ENCODE measurements at regions not wholly inside any gene's neighbourhood (a gene's known extent, or its start where the extent isn't known, plus 50 kb on each side); places are given as distances from the start of the nearest gene placed in this dataset.

GRCh38 chr3:90039994-90040393 lies 932.6 kb downstream of the EPHA3 start:
- H3K27me3 ChIP-seq (ENCODE audit: control insufficient read depth in 4 of 4, insufficient read depth in 4 of 4, low read length in 3 of 4) = no peaks in the 10 kb centered on the region
- no peak overlapping the region for H3K27ac ChIP-seq (ENCODE audit: low read depth in 1 of 2, low read length in 2 of 2)
- TF ChIP-seq NR2F2 (IDR thresholded peaks at IDR 0.05) (no peak), MAX (IDR thresholded peaks at IDR 0.05) (no peak), TAF1 (conservative IDR thresholded peaks at IDR 0.05) (no peak), RXRA (IDR thresholded peaks at IDR 0.05) (no peak), GABPA (IDR thresholded peaks at IDR 0.05 in 1 of 2, conservative IDR thresholded peaks at IDR 0.05 in 1 of 2) (no peak), FOXA2 (IDR thresholded peaks at IDR 0.05) (no peak), HNF4A (conservative IDR thresholded peaks at IDR 0.05) (no peak), JUND (IDR thresholded peaks at IDR 0.05) (no peak), FOXA1 (IDR thresholded peaks at IDR 0.05) (no peak), HNF4G (IDR thresholded peaks at IDR 0.05) (no peak), EGR1 (IDR thresholded peaks at IDR 0.05; ENCODE audit: low read depth in 2 of 2) (no peak)
- TF ChIP-seq, protein P1, sequence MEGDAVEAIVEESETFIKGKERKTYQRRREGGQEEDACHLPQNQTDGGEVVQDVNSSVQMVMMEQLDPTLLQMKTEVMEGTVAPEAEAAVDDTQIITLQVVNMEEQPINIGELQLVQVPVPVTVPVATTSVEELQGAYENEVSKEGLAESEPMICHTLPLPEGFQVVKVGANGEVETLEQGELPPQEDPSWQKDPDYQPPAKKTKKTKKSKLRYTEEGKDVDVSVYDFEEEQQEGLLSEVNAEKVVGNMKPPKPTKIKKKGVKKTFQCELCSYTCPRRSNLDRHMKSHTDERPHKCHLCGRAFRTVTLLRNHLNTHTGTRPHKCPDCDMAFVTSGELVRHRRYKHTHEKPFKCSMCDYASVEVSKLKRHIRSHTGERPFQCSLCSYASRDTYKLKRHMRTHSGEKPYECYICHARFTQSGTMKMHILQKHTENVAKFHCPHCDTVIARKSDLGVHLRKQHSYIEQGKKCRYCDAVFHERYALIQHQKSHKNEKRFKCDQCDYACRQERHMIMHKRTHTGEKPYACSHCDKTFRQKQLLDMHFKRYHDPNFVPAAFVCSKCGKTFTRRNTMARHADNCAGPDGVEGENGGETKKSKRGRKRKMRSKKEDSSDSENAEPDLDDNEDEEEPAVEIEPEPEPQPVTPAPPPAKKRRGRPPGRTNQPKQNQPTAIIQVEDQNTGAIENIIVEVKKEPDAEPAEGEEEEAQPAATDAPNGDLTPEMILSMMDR (IDR thresholded peaks at IDR 0.05; ENCODE audit: low read depth, low read length, missing input control) = no peak
- DNase-seq (ENCODE audit: low spot score) = no peak
- H3K9ac ChIP-seq (ENCODE audit: low read depth in 1 of 2, low read length in 2 of 2) = no peak overlapping the region
- 66% methylated on average over 2 of the region's 2 CpGs for WGBS
- no peaks in the 10 kb centered on the region for H3K9me3 ChIP-seq (ENCODE audit: control insufficient read depth in 4 of 4, low read length in 3 of 4)
- H3K36me3 ChIP-seq (ENCODE audit: control insufficient read depth in 4 of 4, insufficient read depth in 3 of 4, low read depth in 1 of 4, low read length in 3 of 4) = no peaks in the 10 kb centered on the region
- H3K4me3 ChIP-seq (ENCODE audit: low read depth in 1 of 3, low read length in 3 of 3) = no peak overlapping the region
- H3K4me1 ChIP-seq (ENCODE audit: control insufficient read depth in 4 of 4, insufficient read depth in 4 of 4, low read length in 3 of 4) = no peaks in the 10 kb centered on the region

DNA sequence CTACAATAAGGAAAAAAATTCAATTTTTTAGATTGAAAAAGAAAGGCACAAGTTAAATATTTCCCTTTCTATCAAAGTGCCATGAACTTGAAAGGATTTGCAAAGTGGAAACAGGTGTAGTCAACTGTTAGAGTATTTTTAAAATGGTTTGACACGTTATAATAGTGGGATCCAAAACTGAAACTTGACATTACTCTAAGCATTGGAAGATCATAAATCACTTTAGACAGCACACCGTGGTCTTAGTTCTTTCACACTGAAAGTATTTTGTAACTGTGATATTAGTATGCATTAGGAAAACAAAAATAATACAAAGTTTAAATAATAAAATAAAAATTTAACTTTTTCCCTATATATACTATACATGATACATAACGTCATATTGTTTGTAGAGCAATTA lies 933.1 kb downstream of the EPHA3 start:
- 51% methylated on average over 3 of the region's 3 CpGs for WGBS
- Histone ChIP-seq H3K27me3 (ENCODE audit: control insufficient read depth in 4 of 4, insufficient read depth in 4 of 4, low read length in 3 of 4) (no peaks in the 10 kb centered on the region), H3K9ac (ENCODE audit: low read depth in 1 of 2, low read length in 2 of 2) (no peak overlapping the region), H3K36me3 (ENCODE audit: control insufficient read depth in 4 of 4, insufficient read depth in 3 of 4, low read depth in 1 of 4, low read length in 3 of 4) (no peaks in the 10 kb centered on the region), H3K9me3 (ENCODE audit: control insufficient read depth in 4 of 4, low read length in 3 of 4) (no peaks in the 10 kb centered on the region), H3K4me1 (ENCODE audit: control insufficient read depth in 4 of 4, insufficient read depth in 4 of 4, low read length in 3 of 4) (no peaks in the 10 kb centered on the region), H3K27ac (ENCODE audit: low read depth in 1 of 2, low read length in 2 of 2) (no peak overlapping the region), H3K4me3 (ENCODE audit: low read depth in 1 of 3, low read length in 3 of 3) (no peak overlapping the region)
- TF ChIP-seq, protein P2, sequence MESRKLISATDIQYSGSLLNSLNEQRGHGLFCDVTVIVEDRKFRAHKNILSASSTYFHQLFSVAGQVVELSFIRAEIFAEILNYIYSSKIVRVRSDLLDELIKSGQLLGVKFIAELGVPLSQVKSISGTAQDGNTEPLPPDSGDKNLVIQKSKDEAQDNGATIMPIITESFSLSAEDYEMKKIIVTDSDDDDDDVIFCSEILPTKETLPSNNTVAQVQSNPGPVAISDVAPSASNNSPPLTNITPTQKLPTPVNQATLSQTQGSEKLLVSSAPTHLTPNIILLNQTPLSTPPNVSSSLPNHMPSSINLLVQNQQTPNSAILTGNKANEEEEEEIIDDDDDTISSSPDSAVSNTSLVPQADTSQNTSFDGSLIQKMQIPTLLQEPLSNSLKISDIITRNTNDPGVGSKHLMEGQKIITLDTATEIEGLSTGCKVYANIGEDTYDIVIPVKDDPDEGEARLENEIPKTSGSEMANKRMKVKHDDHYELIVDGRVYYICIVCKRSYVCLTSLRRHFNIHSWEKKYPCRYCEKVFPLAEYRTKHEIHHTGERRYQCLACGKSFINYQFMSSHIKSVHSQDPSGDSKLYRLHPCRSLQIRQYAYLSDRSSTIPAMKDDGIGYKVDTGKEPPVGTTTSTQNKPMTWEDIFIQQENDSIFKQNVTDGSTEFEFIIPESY (IDR thresholded peaks at IDR 0.05) = no peak
- no peak for DNase-seq (ENCODE audit: low spot score)

DNA sequence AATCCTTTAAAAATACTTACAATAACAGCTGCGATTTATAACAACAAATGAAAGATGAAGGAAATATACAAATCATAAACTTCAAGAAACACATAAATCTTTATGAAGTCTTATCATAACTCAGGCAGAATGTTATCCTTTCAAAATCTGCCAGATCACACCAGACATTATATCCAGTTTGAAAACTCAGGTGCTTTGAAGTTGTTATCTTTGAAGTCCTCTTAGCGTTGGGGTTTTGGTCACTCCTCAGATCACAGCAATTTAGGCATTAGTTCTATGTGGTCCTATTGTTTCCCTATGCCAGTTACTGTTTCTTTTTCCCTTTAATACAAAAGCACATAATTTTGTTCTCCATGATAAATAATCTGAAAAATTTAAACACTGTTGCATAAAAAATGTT lies 934.6 kb downstream of the EPHA3 start:
- H3K4me1 ChIP-seq (ENCODE audit: control insufficient read depth in 4 of 4, insufficient read depth in 4 of 4, low read length in 3 of 4) = no peaks in the 10 kb centered on the region
- H3K36me3 ChIP-seq (ENCODE audit: control insufficient read depth in 4 of 4, insufficient read depth in 3 of 4, low read depth in 1 of 4, low read length in 3 of 4) = no peaks in the 10 kb centered on the region
- H3K27me3 ChIP-seq (ENCODE audit: control insufficient read depth in 4 of 4, insufficient read depth in 4 of 4, low read length in 3 of 4) = no peaks in the 10 kb centered on the region
- H3K4me3 ChIP-seq (ENCODE audit: low read depth in 1 of 3, low read length in 3 of 3) = no peak overlapping the region
- no peak for DNase-seq (ENCODE audit: low spot score)
- no peaks in the 10 kb centered on the region for H3K9me3 ChIP-seq (ENCODE audit: control insufficient read depth in 4 of 4, low read length in 3 of 4)
- no peak overlapping the region for H3K27ac ChIP-seq (ENCODE audit: low read depth in 1 of 2, low read length in 2 of 2)
- 54% methylated on average over 2 of the region's 2 CpGs for WGBS
- no peak overlapping the region for H3K9ac ChIP-seq (ENCODE audit: low read depth in 1 of 2, low read length in 2 of 2)
- TF ChIP-seq JUND (IDR thresholded peaks at IDR 0.05) (no peak), YY1 (IDR thresholded peaks at IDR 0.05) (no peak), NR2F2 (IDR thresholded peaks at IDR 0.05) (no peak), FOXA1 (IDR thresholded peaks at IDR 0.05) (no peak), TAF1 (conservative IDR thresholded peaks at IDR 0.05) (no peak), SP1 (IDR thresholded peaks at IDR 0.05) (no peak), RXRA (IDR thresholded peaks at IDR 0.05) (no peak), ATF3 (IDR thresholded peaks at IDR 0.05) (no peak), FOXA2 (IDR thresholded peaks at IDR 0.05) (no peak), GABPA (IDR thresholded peaks at IDR 0.05 in 1 of 2, conservative IDR thresholded peaks at IDR 0.05 in 1 of 2) (no peak), MAX (IDR thresholded peaks at IDR 0.05) (no peak), HNF4A (conservative IDR thresholded peaks at IDR 0.05) (no peak), HNF4G (IDR thresholded peaks at IDR 0.05) (no peak)
- TF ChIP-seq, protein P3, sequence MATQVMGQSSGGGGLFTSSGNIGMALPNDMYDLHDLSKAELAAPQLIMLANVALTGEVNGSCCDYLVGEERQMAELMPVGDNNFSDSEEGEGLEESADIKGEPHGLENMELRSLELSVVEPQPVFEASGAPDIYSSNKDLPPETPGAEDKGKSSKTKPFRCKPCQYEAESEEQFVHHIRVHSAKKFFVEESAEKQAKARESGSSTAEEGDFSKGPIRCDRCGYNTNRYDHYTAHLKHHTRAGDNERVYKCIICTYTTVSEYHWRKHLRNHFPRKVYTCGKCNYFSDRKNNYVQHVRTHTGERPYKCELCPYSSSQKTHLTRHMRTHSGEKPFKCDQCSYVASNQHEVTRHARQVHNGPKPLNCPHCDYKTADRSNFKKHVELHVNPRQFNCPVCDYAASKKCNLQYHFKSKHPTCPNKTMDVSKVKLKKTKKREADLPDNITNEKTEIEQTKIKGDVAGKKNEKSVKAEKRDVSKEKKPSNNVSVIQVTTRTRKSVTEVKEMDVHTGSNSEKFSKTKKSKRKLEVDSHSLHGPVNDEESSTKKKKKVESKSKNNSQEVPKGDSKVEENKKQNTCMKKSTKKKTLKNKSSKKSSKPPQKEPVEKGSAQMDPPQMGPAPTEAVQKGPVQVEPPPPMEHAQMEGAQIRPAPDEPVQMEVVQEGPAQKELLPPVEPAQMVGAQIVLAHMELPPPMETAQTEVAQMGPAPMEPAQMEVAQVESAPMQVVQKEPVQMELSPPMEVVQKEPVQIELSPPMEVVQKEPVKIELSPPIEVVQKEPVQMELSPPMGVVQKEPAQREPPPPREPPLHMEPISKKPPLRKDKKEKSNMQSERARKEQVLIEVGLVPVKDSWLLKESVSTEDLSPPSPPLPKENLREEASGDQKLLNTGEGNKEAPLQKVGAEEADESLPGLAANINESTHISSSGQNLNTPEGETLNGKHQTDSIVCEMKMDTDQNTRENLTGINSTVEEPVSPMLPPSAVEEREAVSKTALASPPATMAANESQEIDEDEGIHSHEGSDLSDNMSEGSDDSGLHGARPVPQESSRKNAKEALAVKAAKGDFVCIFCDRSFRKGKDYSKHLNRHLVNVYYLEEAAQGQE (IDR thresholded peaks at IDR 0.05) = no peak
- TF ChIP-seq, protein P2 (IDR thresholded peaks at IDR 0.05) = no peak
